AG20443 (cell line): ENCODE measurements at regions not wholly inside any gene's neighbourhood (a gene's known extent, or its start where the extent isn't known, plus 50 kb on each side); places are given as distances from the start of the nearest gene placed in this dataset.

Experiments
- DNase-seq: peaks from one replicate; pipeline ENCODE4 v3.0.0; 2012; ENCODE audit warnings: low spot score, mixed read lengths

DNA sequence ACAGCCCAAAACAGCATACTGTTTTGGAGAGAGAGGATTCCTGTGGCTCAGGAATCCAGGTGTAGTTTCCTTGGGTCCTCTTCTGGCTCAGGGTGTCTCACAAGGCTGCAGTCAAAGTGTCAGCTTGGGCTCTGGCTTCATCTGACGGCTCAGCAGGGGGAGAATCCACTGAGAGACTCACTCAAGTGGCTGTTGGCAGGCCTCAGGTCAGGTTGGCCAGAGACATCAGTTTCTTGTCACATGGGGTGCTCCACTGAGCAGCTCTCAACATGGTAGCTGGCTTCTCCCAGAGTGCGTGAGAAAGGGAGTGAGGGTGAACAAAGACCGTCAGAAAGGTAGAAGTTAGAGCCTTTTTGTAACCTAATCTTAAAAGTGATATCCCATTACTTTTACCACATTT is 168.4 kb downstream of the SOCS6 start:
- no peak for DNase-seq

DNA sequence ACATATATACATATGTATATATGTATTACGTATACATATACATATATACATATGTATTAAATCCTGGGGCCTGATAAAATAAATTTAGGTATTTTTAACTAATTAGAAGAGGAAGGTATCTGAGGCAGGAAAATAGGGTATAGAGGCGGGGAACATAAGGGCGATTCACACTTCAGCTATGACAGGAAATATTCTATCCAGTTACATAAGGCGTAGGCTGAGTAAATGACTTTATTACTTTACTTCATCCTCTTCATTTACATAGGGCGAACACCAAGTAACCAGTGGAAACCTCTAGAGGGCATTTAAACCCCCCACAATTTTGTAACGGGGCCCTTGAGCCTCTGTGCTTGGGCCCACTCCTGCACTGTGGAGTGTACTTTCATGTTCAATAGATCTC is 167.5 kb downstream of the SOCS6 start:
- DNase-seq = no peak

DNA sequence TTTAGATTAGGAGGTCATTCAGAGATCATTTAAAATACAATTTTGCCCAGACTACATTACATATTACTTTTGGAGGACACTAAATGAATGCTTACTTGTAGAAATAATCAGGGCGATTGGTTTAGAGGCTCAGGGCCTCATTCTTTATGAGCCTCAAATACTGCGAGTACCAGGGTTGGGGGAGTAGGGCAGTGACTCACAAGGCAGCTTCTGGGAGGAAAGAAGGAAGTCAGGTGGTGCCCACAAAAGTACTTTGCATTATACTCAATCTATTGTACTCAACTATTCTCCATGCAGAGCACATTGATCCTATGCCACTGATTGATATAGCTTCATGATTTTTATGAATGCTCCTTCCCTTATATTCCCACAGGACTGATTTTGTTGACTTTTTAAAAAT is 166.9 kb downstream of the SOCS6 start:
- DNase-seq = no peak

DNA sequence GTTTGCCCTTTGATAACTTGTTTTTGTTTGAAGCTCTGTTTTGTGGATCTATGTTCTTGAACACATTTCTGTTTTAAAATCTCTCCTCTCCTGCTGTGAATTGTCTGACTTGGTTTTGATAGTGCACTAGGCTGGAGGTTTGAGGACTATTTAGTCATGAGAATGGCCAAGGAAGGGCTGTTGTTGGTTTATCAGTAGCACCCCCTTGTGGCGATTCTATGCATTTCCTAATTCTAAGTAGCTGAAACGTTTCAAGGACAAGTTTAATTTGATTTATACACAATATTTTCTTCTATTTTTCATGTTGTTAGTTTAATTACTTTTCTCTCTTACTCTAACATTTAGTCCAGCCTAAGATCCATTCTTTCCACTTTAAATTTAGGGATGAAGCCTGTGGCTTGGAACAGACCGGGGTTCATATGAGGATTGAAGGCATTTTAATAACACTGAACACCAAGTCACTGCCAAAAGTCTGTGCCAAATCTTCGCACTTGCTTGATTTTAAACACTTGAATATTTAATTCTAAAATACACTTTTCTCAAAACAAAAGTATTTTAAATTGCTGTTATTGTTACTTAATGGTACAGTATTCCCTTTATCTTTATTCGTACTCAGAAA is 166.0 kb downstream of the SOCS6 start:
- DNase-seq = peak; percentile 67

DNA sequence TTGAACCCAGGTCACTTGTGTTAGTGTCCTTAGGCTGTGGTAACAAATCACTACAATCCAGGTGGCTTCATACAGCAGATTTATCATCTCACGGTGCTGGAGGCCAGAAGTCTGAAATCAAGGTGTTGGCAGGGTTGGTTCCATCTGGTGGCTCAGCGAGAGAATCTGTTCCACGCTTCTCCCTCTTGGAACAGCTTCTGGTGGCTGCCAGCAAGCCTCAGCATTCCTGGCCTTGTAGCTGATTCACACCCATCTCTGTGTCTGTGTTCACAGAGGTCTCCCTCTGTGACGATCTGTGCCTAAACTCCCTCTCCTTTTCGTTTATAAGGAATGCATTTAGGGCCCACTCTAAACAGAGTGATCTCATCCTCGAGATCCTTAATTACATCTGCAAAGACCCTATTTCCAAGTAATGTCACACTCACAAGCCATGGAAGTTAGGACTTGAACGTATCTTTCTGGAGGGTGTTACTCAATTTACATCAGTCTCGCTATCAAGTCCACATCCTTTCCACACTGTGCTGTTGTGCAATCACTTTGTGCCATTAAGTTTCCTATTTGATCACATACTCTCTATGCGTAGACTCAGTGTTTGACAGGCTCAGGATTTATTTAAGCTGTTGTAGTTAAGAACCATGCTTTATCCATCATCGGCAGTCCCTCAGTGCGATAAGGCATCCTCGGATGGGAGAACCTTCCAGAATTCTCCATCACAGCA is 164.4 kb downstream of the SOCS6 start:
- DNase-seq = peak; percentile 14

DNA sequence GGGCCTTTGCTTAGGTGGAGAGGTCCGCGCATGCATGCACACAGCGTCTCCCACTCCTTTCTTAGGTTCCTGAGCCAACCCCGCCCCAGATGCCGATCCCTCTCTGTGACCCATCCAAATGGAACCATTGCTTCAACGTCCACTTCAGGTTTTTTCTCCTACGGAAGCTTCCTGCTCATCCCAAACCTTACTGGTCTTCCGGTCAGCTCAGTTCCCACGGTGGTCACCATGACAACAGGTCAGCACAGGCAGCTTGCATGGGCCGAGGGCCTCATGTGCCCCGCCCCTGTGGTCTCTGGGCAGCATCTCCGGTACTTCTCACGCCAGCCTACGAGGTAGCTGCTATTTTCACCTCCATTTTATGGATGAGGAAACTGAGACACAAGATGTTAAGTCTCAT is 163.7 kb downstream of the SOCS6 start:
- no peak for DNase-seq

DNA sequence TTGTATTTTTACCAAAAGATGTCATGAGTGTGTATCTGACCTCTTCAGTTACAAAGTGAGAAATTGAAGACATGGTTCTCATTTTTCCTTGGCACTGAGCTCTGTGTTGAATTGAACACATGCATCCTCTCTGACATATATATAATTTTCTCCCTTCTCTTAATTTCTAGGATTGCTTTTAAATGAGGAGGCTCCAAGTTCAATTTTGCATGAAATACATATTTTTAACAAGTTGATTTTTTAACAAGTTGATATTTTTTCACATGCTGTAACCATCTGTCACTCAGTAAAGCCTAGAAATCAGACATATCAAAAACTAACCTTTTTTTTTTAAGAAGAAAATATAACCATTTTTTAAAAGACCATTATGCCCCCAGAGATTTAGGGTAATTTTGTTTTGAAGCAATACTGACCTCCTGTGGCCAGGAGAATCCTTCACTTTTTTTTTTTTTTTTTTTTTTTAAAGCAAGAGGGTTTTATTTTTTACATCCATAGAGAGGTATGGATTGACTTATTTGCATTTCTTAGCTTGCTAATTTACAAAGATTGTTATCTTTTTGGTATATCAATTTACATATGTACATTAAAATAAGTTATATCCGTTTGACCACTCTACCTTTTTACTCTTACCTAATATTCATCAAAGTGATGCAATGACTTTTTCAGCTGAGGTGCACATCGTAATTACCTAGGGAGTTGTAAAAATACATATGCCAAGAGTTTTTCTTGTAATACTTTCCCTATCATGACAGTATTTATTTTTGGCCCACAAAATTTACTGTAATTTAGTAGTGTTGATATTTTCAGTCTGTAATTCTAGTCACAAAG is 161.8 kb downstream of the SOCS6 start:
- DNase-seq = peak; percentile 32

DNA sequence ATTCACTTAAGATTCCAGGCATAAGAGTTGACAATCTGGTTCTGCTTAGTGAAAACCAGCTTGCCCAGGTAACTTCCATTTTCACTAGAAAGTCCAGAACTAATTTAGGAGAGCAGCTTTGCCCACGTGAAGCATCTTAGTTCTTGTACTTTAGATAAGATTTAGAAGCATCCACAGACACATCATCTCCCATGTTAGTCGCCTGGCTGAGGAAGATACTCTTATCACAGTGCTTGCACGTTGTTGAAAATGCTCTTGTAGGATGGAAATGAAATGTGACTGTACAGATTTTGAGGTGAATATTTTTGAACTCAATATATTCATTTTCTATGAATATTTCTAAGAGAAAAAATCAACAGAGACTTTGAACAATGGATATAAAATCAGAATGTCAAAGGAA is 159.7 kb downstream of the SOCS6 start:
- DNase-seq = no peak

DNA sequence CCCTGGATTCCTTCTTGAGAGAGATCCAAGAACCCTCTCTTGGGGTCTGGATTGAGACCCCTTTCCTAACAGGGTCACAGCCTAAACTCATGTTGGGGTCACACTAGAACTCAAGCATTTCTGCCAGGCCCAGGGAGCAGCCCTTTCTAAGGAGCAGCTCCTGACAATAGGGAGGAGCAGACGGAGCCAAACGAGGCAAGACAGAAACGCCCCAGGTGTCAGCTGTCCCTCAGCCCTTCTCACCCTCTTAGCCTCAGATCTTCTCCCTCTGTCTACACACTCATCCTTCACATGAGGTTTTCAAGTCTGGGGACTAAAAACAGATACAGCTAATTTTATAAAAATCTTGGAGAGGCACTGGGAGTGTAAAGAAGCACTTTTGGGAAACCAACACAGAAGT is 157.2 kb downstream of the SOCS6 start:
- DNase-seq = no peak

DNA sequence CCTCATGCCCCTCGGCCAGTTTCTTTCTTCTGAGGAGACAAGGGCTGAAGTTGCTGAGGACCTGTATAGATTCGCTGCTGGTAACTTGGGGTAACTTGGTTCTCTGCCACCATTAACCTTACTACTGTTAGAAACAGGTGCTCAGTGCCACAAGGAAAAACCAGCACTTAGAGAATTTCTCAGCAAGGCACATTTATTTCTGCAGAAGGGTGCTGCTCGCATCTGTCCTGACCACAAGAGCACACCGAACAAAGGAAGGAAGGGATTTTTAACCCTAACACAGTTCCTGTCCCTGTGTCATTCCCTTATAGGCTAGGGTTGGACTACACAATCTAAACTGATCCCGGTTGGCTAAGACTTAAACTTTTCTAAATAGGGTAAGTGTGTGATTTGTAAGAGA is 154.1 kb downstream of the SOCS6 start:
- DNase-seq = no peak

DNA sequence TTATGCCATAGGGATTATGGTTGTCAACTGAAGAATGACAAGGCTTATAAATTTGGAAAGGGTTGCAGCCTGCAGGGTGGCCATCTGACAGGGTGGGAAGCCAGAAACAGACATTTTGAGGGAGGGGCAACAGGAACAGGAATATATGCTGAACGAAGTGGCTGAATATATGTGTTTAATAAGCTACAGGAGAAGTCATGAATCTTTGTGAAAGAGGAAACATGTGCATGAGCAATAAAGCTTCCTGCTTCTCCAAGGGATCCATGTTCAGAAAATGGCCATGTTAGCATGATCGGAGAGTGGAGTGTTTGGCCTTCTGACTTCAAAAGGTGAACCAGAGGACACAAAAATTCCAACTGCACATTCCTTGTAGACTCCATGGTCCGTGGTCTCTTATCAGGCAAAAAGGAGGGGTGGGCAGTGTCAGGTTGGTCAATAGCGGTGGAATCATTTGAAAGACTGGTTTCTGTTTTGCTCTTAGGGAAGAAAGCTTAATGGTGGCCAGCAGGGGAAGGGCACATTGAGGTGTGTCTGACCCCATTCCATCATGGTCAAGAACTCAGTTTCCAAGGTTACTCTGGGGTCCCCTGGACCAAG is 144.1 kb downstream of the SOCS6 start:
- DNase-seq = no peak

DNA sequence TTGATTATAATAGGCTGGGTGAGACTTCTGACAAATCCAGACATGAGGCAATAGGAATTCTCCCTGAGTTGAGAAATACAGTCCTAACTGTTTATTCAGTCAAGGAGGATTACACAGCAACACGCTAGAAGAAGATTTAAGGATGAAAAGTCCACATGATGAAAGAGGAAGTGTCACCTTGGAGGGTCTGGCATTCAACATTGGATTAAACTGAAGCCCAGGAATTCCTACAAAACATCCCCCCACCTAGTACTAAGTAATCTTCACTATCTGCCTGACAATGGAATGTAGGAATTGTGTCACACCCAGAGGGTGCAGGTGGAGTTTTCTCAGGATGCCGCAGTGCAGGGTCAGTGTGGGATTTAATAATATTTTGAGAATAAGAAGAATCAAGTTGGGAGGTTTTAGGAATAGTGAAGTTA is 142.4 kb downstream of the SOCS6 start:
- DNase-seq = peak; percentile 71

DNA sequence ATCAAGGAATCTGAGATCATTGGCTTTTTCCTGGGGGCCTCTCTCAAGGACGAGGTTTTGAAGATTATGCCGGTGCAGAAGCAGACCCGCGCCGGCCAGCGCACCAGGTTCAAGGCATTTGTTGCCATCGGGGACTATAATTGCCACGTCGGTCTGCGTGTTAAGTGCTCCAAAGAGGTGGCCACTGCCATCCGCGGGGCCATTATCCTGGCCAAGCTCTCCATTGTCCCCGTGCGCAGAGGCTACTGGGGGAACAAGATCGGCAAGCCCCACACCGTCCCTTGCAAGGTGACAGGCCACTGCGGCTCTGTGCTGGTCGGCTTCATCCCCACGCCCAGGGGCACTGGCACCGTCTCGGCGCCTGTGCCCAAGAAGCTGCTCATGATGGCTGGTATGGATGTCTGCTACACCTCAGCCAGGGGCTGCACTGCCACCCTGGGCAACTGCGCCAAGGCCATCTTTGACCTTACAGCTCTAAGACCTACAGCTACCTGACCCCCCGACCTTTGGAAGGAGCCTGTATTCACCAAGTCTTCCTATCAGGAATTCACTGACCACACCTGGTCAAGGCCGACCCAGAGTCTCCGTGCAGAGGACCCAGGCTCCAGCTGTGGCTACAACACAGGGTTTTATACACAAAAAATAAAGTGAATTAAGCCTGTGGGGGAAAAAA is 141.8 kb downstream of the SOCS6 start:
- DNase-seq = no peak

DNA sequence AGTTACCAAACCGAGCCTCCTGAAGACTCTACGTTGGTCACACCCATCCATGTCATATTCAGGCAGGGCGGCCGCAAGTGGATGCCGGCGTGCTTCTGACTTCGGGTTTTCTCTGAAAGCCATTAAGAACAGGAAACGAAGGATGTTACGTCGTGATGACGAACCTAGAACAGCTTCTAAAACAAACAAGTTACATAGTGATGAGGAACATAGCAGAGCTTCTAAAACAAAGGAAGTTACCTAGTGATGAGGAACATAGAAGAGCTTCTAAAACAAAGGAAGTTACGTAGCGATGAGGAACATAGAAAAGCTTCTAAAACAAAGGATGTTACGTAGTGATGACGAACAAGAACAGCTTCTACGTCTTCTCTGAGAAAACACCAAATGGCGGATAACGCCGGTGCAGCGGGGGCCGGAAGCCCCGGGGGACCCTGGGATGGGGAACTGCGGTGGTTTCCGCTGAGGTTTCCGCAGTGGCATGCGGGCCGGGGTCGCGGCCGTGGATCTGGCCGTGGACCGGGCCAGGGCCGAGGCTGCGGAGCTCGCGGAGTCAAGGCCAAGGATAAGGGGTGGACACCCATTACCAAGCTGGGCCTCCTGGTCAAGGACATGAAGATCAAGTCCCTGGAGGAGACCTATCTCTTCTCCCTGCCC is 141.1 kb downstream of the SOCS6 start:
- no peak for DNase-seq

DNA sequence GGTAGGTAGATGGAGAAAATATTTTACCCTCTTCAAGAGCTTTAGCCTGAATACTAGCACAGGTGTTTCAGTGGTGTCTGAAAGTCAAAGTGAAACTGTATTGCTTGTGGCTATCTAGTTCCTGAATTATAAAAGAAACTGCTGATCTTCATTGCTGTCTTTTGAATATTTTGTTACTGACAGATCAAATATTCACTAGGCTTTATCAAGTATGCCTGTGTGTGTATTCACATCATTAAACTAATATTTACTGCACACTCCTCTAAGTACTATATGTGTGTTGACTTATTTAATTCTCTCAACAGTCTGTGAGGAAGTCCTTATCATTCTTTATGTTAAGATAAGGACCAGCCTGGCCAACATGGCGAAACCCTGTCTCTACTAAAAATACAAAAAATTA is 139.6 kb downstream of the SOCS6 start:
- no peak for DNase-seq

DNA sequence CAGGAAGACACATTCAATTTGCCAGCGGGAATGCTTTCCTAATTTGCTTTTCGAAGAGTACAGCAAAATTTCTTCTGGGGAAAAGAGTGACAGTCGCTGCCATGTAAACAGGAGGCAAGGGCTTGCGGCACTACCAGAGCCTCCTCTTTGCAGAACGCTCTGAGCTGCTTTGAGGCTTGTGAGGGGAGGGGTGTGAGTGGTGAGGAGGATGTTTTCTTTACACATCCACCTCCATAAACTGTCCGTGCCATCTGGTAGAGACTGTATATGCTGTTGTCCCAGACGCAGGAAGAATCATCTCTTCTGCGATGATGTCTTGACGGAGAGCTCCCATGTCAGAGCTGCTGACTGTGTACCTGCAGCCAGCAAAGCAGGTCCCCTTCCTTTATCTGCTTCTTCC is 138.0 kb downstream of the SOCS6 start:
- no peak for DNase-seq

DNA sequence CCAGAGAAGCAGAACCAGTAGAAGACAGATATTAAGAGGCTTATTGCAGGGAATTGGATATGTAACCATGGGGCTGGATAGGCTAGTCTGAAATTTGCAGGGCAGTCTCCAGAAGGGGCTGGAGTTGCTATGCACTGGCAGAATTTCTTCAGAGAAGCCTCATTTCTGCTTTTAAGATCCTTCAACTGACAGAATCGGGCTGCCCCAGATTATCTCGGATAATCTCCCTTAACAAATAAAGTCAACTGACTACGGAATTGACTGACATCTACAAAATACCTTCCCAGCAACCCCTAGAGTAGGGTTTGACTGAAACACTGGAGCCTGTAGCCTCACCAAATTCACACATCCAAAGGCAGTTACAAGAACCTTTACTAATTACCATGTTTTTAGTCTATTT is 136.4 kb downstream of the SOCS6 start:
- no peak for DNase-seq

DNA sequence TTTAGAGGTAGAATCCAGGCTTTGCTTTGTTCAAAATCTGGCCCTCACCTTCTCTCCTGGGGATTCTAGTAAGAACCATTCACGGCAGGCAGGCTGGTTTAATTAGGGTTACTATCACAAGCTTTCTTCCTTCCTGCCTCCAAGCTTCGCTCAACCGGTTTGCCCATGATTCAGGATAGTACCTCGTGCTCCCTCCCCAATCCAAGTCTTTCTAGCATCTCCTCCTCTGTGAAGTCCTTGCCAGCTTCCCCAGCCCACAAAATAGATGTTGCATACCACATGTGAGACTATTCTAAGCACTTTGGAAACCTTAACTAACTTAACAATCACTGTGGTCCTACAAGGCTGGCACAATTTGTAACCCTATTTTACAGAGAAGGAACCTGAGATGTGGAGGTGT is 135.1 kb downstream of the SOCS6 start:
- DNase-seq = peak; percentile 57

DNA sequence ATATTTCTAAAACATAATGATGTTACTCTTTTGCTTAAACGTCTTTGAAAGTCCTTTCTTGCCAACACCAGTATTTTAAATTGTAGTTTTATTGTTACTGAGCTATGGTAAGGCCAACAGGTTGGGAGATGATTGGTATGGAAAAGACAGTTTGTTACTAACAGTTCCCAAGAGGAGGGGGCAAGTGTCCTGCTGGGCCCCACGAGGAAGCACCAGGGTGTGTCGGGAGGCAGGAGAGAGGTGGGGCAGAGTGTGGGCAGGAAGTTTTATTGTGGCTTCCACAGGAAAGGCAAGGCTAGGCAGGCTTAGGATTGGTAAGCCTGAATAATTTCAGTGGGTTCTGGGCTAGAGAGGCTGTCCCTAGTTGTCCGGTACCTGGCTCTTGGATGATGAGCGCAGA is 134.3 kb downstream of the SOCS6 start:
- DNase-seq = no peak

DNA sequence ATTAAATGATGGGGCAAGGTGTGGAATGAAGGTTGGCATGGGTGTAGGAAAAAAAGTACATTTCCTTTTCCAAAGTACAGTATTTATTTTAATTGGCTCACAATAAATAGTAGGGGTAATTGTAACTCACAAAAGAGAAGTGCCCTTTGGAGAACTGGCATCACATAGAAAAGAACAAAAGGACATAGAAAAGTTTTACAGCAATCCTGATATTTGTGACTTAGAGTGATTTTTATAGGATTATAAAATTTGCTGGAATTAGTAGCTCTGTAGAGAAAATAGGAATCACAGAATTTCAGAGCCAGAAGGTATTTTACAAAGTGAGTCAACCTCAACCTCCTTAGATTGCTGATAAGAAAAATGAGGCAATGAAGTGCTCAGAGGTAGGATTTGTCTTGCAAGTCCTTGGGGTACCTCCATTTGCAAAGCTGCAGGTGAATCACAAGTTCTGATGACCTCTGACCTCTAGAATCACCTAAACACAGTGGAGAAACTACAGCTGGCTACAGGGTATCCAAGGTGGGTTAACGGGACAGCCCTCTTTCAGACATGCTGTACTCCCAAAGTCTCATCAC is 133.6 kb downstream of the SOCS6 start:
- DNase-seq = no peak
